HEK293T (cell line): ENCODE measurements at regions not wholly inside any gene's neighbourhood (a gene's known extent, or its start where the extent isn't known, plus 50 kb on each side); places are given as distances from the start of the nearest gene placed in this dataset.

ENCODE experiments used
- CTCF ChIA-PET: fragments of 350-600 bp; formaldehyde crosslinking; extraction: SDS; loops from one replicate; lab custom pipeline; 2021; ENCODE audit warnings: antibody characterized with exemption, inconsistent platforms; lab: Yijun Ruan, JAX
- POLR2A ChIA-PET: fragments of 350-600 bp; formaldehyde crosslinking; extraction: SDS; loops from one replicate; lab custom pipeline; 2020; ENCODE audit warnings: antibody characterized with exemption, inconsistent platforms; lab: Yijun Ruan, JAX
- DNase-seq: peaks from one replicate; pipeline ENCODE4 v3.0.0; 2012; ENCODE audit warnings: mixed read lengths; ENCODE audit errors: extremely low spot score
- ARNT ChIP-seq: fragments of 450-650 bp; IDR thresholded peaks from 2 replicates; pipeline ENCODE4 v1.6.1; 2017; ENCODE audit warnings: mild to moderate bottlenecking
- BHLHE40 ChIP-seq: fragments of 450-650 bp; IDR thresholded peaks from 2 replicates; pipeline ENCODE4 v1.6.1; 2016; ENCODE audit warnings: mild to moderate bottlenecking, moderate library complexity, borderline replicate concordance
- CTBP1 ChIP-seq: fragments of 450-650 bp; IDR thresholded peaks from 2 replicates; pipeline ENCODE4 v1.6.1; 2016; ENCODE audit warnings: borderline replicate concordance
- ELF4 ChIP-seq: fragments of 450-650 bp; IDR thresholded peaks from 2 replicates; pipeline ENCODE4 v1.6.1; 2017; ENCODE audit warnings: antibody characterized with exemption
- FOXA1 ChIP-seq: fragments of 450-650 bp; IDR thresholded peaks from 2 replicates; pipeline ENCODE4 v1.6.1; 2016; ENCODE audit warnings: mild to moderate bottlenecking
- FOXK2 ChIP-seq: fragments of 450-650 bp; IDR thresholded peaks from 2 replicates; pipeline ENCODE4 v1.6.1; 2016; ENCODE audit warnings: mild to moderate bottlenecking
- FOXM1 ChIP-seq: fragments of 450-650 bp; IDR thresholded peaks from 2 replicates; pipeline ENCODE4 v1.6.1; 2017; ENCODE audit warnings: mild to moderate bottlenecking, borderline replicate concordance
- HDGF ChIP-seq: fragments of 450-650 bp; IDR thresholded peaks from 2 replicates; pipeline ENCODE4 v1.6.1; 2017; ENCODE audit warnings: antibody characterized with exemption, borderline replicate concordance
- L3MBTL2 ChIP-seq: fragments of 450-650 bp; conservative IDR thresholded peaks from 2 replicates; pipeline ENCODE4 v1.6.1; 2016; ENCODE audit warnings: mild to moderate bottlenecking
- LEF1 ChIP-seq: fragments of 450-650 bp; IDR thresholded peaks from 2 replicates; pipeline ENCODE4 v1.6.1; 2017; ENCODE audit warnings: mild to moderate bottlenecking, borderline replicate concordance
- NFRKB ChIP-seq: fragments of 450-650 bp; IDR thresholded peaks from 2 replicates; pipeline ENCODE4 v1.6.1; 2016; ENCODE audit warnings: mild to moderate bottlenecking, moderate library complexity
- PKNOX1 ChIP-seq: fragments of 450-650 bp; IDR thresholded peaks from 2 replicates; pipeline ENCODE4 v1.6.1; 2016
- SP1 ChIP-seq: fragments of 450-650 bp; IDR thresholded peaks from 2 replicates; pipeline ENCODE4 v1.6.1; 2017
- SUZ12 ChIP-seq: fragments of 450-650 bp; IDR thresholded peaks from 2 replicates; pipeline ENCODE4 v1.6.1; 2016; ENCODE audit warnings: mild to moderate bottlenecking
- TARDBP ChIP-seq: fragments of 450-650 bp; IDR thresholded peaks from 2 replicates; pipeline ENCODE4 v1.6.1; 2016
- ZNF384 ChIP-seq: fragments of 450-650 bp; IDR thresholded peaks from 2 replicates; pipeline ENCODE4 v1.6.1; 2016

DNA sequence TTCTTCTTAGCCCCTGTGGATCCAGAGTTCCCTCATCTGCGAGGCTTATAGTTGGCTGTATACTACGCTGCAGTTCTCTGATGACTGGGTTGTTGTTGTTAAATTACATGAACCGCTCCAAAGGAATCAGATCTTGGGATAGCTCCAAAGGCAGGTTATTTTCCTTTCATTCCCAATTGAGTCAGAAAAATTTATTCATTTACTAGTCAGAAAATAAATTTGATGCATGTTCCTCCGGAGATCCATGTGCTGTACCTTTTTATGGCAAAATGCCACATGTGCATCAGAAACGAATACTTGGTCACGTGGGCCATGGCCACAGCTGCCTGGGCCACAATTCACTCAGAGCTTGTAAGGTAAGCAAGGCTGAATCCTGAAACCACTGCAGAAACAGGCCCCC, 304.0 kb downstream of the NR2F1-AS1 start:
- no peak for DNase-seq
- POLR2A ChIA-PET = no interaction called here
- CTCF ChIA-PET = no interaction called here
- no peak for TF ChIP-seq PKNOX1
- TF ChIP-seq HDGF = no peak
- no peak for TF ChIP-seq FOXM1
- no peak for TF ChIP-seq BHLHE40
- no peak for TF ChIP-seq ELF4
- TF ChIP-seq ARNT = no peak
- no peak for TF ChIP-seq SP1
- TF ChIP-seq CTBP1 = no peak
- TF ChIP-seq TARDBP = no peak
- no peak for TF ChIP-seq ZNF384
- no peak for TF ChIP-seq NFRKB
- TF ChIP-seq LEF1 = no peak

GRCh38 chr5:93275376-93275775, 305.6 kb downstream of the NR2F1-AS1 start:
- TF ChIP-seq PKNOX1 = no peak
- no peak for TF ChIP-seq ARNT
- no peak for TF ChIP-seq SUZ12
- no peak for TF ChIP-seq ZNF384
- TF ChIP-seq FOXK2 = no peak
- no peak for TF ChIP-seq L3MBTL2
- ChIA-PET POLR2A (no interaction called here), CTCF (no interaction called here)
- no peak for DNase-seq

DNA sequence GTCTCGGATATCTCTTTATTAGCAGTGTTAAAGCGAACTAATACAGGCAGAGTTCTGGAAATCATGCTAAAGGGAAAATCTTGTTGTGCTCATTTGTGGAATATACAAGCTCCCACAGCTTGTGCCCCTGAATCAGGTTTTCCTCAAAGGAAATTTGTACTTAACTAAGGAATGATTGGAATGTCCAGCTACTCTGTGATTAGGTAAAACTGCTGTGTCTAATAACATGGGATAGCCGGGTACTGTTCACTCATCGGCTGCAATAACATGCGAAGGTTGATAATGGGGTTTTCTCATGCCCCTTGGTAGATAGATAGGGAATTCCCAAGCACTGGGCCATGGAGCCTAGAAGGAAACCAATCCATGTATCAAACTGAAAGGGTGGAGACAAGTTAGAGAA, 306.7 kb downstream of the NR2F1-AS1 start:
- DNase-seq = no peak
- POLR2A ChIA-PET = no interaction called here
- CTCF ChIA-PET = interaction anchor here (0.6 kb wide), 1 partner anchor 16 kb away, joined by 3 read pairs; no protein-coding TSS in a partner anchor
- TF ChIP-seq SUZ12 (no peak), NFRKB (no peak), ELF4 (no peak), SP1 (no peak), FOXK2 (no peak), BHLHE40 (no peak), LEF1 (no peak), PKNOX1 (no peak), FOXM1 (no peak), FOXA1 (no peak), ZNF384 (no peak), CTBP1 (no peak), L3MBTL2 (no peak), ARNT (no peak), TARDBP (no peak), HDGF (no peak)

- TF ChIP-seq FOXK2 (no peak), TARDBP (no peak), L3MBTL2 (no peak), FOXA1 (no peak), SP1 (no peak), PKNOX1 (no peak), CTBP1 (no peak), FOXM1 (no peak), BHLHE40 (no peak), SUZ12 (no peak), ZNF384 (no peak), ARNT (no peak), HDGF (no peak), LEF1 (no peak)
- no peak for DNase-seq
- ChIA-PET CTCF (interaction anchor here (0.5 kb wide), 1 partner anchor 124 kb away, joined by 3 read pairs; no protein-coding TSS in a partner anchor), POLR2A (no interaction called here)
These were observed 307.8 kb downstream of the NR2F1-AS1 start for GRCh38 chr5:93273176-93273575.

GRCh38 chr5:93272108-93272507, 308.9 kb downstream of the NR2F1-AS1 start:
- POLR2A ChIA-PET = no interaction called here
- DNase-seq = no peak
- CTCF ChIA-PET = no interaction called here
- TF ChIP-seq LEF1 (no peak), HDGF (no peak), FOXM1 (no peak), ZNF384 (no peak), NFRKB (no peak), ELF4 (no peak), SUZ12 (no peak), TARDBP (no peak), CTBP1 (no peak), ARNT (no peak)

DNA sequence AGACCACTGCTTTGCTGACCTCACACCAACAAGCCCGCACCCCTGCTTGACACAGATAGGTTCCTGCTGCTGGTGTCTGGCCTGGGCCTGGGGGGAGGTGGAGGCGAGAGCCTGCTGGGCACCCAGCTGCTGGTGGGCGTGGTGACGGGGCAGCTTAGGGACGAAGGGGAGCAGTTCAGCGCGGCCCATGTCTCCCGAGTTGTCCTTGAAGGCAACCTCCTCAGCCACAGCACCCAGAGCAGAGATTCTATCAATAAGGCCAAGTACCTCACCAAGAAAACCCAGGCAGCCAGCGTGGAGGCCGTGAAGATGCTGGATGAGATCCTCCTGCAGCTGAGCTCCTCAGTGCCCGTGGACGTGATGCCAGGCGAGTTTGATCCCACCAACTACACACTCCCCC, 313.3 kb downstream of the NR2F1-AS1 start:
- TF ChIP-seq FOXA1 = no peak
- TF ChIP-seq PKNOX1 = no peak
- TF ChIP-seq HDGF = no peak
- no peak for TF ChIP-seq L3MBTL2
- TF ChIP-seq ZNF384 = no peak
- no peak for TF ChIP-seq BHLHE40
- TF ChIP-seq SUZ12 = no peak
- TF ChIP-seq CTBP1 = no peak
- no peak for TF ChIP-seq FOXM1
- TF ChIP-seq NFRKB = no peak
- no peak for TF ChIP-seq ARNT
- no peak for TF ChIP-seq SP1
- no peak for TF ChIP-seq LEF1
- no peak for TF ChIP-seq FOXK2
- TF ChIP-seq ELF4 = no peak
- TF ChIP-seq TARDBP = no peak
- DNase-seq = no peak
- ChIA-PET POLR2A (no interaction called here), CTCF (no interaction called here)
